HG02623 (cell line): ENCODE measurements at regions not wholly inside any gene's neighbourhood (a gene's known extent, or its start where the extent isn't known, plus 50 kb on each side); places are given as distances from the start of the nearest gene placed in this dataset.

Source experiments
- ATAC-seq: cut with Tn5 transposase; IDR thresholded peaks from one replicate; pipeline ENCODE4 v1.9.1; 2021; ENCODE audit warnings: moderate library complexity; ENCODE audit not compliant: unreplicated experiment

GRCh38 chr12:127555071-127555470, 711.9 kb upstream of the TMEM132C start:
- ATAC-seq = no peak

DNA sequence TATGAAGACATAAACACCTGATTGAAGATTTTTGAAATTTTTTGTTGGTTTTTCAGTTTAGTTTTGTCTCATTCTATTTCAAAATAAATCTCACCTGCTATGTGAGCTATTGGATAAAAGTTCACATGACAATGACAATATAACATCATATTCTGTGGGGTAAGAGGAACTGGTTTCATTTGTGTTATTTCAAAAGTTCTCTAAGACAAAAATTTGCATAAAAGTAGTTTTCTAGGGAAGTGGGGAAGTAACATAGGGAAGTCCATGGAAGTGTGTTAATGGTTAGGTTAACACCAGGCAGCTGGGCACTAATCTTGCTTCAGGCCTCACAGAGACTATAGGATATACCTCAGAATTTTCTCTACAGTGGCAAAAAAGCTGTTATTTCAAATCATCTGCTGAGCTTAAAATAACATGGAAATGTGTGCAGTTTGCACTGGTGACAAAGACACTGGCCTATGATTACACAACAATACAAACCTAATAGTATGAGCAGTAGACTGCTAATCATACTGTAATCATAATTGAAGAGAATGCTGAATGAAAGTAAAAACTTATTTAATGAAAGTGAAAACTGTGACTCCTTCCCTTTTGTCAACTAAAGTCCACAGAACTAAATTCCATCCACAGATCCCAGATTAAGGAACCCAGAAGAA, 710.6 kb upstream of the TMEM132C start:
- ATAC-seq = no peak

DNA sequence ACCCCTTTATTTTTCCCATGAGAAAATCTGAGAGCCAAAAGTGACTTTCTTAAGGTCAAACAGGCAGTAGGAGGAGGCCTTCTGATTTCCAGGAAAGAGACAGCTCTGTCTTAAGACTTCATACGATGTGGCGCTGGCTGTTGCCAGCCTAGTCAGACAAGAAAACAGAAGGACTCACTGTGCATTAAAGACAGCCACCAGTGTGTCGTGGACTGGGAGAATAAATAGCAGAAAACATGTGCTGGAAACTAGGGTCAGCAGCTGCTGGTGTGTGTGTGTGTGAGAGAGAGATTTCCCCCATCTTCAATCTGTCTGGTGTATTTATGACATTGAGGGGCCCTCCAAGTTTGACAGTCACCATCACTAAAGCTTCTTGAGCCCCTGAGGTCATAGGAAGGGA, 708.6 kb upstream of the TMEM132C start:
- no peak for ATAC-seq

DNA sequence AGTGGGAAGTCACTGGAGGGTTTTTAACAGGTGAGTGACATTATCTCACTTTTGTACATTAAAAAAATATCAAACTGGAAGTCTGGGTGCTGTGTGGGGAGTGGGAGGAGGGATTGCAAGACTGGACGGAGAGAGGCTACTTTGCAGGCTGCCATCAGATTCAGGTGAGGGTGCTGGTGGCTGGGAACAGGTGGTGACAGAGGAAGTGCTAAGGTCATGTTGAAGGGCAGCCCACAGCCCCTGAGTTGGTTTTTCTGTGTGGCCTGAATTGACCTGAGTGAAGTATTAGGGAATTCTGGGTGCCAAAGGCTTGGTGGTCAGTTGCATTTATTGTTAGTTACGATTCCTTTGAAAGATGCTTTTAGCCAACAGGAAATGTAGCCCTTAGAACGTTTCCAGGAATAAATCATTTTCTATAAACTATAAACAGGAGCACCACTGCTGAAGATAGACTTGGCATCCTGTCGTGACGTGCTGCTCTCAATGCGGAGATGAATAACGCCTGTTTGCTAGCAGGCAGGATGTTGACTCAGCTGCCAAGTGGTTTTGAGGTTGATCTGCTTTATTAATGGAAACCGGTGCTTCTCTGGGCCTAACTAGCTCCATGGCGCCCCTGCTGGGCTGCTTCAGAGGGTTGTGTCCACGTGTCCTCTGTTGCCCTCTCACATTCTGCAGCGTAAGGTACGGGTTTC, 707.5 kb upstream of the TMEM132C start:
- ATAC-seq = peak; percentile 63

GRCh38 chr12:127560041-127560478, 706.9 kb upstream of the TMEM132C start:
- ATAC-seq = no peak

GRCh38 chr12:127562816-127563215, 704.2 kb upstream of the TMEM132C start:
- no peak for ATAC-seq

GRCh38 chr12:127565241-127565640, 701.7 kb upstream of the TMEM132C start:
- no peak for ATAC-seq

DNA sequence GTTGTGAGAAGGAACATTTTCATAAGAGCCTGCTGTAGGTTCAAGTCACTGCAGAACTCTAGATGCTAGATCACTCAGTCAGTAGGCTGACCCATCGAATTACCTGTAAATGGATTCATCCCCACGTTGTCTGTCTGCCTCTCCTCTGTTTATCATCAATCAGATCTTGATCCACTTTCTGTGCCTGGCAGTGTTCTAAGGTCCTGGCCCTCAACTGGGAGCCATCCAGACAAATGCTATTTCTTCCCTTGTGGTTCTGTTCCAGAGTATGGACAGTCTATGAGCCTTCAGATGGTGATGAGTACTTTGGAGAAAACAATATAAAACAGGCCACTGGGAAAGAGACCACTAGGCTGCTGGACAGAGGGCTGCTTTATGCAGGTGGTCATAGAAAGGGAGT, 699.4 kb upstream of the TMEM132C start:
- ATAC-seq = no peak

- no peak for ATAC-seq
Observed at GRCh38 chr12:127570387-127570786, 696.6 kb upstream of the TMEM132C start.

DNA sequence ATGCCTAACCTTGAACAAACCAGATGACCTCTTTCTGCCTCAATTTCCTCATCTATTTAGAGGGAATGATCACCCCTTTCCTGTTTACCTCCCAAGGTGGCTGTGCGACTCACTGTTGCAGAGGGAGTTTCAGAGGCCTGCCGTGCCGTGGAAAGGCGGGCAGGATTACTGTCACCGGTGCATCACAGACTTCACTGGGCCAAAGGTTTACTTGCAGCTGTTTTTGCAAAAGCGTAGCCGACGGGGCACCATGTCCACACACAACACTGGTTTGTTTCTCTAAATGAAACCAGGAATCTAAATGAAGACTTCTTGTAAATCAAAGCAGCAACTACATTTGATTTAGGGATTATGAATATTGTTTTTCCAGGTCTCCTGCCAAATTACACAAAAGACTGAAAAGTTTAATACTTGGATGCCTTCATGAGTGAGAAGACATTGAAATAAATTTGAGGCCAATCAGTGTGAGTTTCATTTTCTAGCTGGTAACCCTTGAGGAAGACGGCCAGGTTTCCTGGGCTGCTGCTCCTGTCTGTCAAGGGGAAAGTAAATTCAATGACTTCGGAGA, 696.1 kb upstream of the TMEM132C start:
- no peak for ATAC-seq

DNA sequence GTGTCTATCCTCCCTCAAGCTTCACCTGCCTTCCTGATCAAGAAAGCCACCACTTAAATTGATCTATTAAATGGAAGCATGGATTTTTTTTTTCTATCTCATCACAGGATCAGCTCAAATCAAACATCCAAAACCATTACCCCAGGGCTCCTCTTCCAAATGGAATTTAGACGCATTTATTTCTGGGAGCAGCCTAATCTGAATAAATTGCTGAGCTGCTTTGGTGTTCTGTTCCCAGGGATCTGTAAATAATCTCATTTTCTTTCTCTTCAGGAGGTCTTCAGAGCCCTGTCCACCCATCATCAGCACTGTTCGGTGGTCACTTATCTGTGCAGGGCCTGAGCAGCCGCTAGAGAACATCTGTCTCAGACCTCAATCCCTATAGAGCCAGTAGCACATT, 695.4 kb upstream of the TMEM132C start:
- no peak for ATAC-seq

DNA sequence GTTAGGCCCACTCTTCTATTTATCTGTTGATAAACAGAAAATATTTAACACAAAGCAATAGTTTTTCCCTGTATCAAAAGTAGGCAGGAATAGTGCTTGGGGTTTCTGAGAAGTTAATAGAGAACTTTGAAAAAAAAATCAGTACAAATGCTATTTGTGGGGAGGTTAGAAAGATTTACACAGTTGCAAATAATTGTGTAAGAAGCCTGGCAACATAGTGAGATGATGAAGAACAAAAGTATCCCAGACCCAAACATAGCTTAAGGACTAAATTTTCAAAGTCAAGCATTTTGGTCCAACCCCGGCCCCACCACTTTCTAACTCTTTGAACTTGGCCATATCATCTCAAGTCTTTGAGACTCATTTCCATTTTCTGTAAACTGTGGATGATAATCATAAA, 687.5 kb upstream of the TMEM132C start:
- ATAC-seq = no peak

DNA sequence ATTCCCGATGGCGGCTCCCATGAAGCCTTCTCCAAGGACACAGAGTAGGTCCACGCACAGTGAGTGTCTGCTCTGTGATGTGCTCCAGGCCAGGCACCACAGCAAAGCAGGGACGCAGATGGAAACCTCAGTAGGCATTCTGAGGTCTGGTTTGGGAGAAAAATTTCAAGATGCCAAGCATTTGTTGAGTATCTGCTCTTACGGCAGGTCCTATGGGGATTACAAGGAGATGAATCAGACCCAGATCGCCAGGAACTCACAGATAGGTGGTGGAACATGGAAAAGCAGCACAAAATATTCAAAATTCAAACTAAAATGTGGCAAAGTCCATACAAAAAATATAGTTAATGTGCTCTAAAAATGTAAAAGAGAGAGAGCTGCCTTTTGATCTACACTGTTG, 684.9 kb upstream of the TMEM132C start:
- ATAC-seq = no peak

DNA sequence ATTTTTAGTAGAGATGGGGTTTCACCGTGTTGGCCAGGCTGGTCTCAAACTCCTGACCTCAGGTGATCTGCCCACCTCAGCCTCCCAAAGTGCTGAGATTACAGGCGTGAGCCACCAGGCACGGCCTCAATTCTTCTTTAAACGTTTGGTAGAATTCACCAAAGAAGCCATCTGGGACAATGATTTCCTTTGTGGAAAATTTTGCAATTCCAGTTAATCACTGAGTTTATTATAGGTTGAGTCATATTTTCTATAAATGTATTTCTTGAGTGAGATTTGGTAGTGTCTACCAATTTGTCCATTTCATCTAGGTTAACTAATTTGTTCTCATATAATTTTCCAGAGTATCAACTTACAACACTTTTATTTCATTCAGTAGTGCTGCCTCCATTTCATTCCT, 683.9 kb upstream of the TMEM132C start:
- no peak for ATAC-seq

DNA sequence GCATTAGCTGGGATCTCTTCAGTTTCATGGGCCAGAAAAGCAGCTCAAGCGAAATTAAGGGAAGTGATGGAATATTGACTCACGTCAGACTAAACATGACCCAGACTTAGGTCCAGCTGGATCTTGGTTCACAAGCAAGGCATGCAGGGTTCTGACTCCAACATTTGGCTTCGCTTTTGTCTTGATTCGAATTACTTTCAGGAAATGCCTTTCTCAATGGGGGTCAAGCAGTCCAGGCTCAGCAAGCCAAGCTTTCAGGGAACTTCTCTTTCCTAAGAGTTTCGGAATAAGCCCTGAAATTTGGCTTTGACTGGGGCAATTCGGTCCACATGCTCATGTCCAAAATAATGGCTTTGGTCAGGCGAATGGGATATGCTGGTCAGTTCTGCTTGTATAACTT, 678.7 kb upstream of the TMEM132C start:
- no peak for ATAC-seq

- ATAC-seq = no peak
Observed at GRCh38 chr12:127589541-127589940, 677.4 kb upstream of the TMEM132C start.

- ATAC-seq = no peak
Observed at GRCh38 chr12:127590868-127591267, 676.1 kb upstream of the TMEM132C start.

- no peak for ATAC-seq
Observed at GRCh38 chr12:127592245-127592644, 674.7 kb upstream of the TMEM132C start.

DNA sequence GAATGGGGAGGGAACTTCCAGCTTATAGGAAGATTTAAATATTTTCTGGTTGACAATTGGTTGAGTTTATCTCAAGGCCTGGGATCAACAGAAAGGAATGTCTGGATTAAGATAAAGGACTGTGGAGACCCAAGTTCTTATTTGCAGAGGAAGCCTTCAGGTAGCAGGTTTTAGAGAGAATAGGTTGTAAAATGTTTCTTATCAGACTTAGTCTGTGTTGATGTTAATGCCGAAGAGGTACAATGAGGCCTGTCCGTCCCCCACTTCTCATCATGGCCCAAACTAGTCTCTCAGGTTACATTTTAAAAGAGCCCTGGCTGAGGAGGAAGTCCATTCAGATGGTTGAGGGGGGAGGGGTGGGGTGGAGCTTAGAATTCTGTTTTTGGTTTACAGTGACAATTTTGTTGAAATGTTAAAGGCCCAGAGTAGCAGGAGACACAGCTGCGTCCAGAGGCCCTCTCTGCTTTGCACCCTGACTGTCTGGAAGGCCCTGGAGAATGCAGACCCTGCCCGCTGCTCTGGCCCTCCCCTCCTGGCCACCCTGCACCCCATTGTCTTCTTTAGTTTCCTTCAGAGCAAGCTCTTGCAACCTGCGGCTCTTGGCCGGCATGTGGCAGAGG, 672.5 kb upstream of the TMEM132C start:
- no peak for ATAC-seq

GRCh38 chr12:127595506-127595905, 671.5 kb upstream of the TMEM132C start:
- ATAC-seq = no peak

GRCh38 chr12:127596891-127597290, 670.1 kb upstream of the TMEM132C start:
- no peak for ATAC-seq

GRCh38 chr12:127599436-127599835, 667.5 kb upstream of the TMEM132C start:
- ATAC-seq = no peak
